ENCODE measurements at regions not wholly inside any gene's neighbourhood (a gene's known extent, or its start where the extent isn't known, plus 50 kb on each side); places are given as distances from the start of the nearest gene placed in this dataset.

DNA sequence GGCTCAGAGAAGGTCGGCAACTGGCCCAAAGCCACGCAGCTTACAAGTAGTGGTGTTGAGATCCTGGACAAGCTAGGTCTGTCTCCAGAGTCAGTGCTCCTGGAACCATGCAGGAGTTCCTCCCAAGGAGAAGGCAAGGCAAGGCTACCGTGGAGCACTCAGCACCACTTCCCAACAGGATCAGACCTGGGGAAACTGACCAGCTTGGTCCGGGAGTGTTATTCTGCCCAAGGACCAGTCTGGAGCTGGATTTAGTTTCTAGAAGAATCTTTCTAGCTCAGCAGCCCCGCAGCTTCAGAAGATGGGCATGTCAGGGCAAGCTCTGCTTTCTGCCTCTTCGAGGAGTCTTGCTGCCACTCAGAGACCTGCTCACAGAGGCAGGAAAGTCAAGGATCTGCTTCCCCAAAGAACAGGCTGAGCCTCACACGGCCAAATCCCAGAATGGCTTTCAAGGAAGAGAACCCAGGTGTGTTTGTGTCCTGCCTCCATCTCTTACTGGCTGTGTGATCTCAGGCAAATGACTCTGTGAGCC, 302.8 kb downstream of the MATN1 start:
- DNase-seq: no peak

DNA sequence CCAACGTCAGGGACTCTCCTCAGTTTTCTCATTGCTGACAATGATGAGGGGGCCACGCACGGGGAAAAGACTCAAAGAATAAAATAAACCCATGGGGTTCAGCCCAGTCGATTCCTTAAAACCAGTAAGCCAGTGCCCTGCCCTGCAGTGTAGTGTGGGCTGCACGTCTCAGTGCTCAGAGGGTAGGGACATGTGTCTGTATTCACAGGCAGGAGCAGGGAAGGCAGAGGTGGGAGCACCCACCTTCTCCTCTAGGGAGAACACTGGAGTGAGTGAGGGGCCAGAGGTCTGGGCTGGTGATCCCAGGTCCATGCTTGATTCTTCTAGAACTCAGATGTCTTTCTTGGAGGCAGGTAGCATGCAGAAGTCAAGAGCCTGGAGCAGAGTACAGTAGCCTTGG, 303.6 kb downstream of the MATN1 start:
- DNase-seq: no peak

DNA sequence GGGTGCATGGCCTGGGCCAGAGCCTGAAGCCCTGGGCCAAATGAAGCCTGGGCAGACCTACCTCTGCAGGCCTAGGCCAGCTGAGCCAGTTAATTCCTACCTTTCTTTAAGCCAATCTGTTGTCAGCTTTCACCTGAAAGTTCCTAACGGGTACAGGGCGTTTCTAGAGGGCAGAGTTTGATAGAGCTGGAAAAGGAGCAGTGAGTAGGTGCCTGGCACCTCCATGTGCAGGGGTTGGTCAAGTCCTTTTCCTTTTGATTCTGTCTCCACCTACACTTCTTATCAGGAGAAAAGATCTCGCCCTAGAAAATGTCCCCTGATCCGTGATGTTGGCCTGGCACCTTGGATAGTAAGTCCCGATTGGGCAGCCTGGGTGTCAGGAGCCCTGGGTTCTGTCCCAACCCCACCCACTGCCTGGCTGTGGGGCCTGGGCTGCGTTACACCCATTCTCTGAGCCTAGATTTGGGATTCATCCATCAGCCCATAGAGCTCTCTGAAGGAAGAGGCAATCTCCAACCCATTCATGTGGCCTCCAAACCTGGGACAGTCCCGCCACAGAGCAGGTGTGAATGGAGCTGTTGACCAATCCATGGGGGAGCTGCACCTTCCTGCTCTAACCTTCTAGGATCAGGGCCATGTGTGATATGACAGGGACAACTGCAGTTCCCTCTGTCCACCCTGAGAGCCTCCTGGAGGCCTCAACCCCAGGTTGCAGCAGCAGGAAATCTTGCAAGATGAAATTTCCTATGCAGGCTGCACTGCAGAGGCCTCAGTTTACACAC, 304.3 kb downstream of the MATN1 start:
- no peak for DNase-seq

DNA sequence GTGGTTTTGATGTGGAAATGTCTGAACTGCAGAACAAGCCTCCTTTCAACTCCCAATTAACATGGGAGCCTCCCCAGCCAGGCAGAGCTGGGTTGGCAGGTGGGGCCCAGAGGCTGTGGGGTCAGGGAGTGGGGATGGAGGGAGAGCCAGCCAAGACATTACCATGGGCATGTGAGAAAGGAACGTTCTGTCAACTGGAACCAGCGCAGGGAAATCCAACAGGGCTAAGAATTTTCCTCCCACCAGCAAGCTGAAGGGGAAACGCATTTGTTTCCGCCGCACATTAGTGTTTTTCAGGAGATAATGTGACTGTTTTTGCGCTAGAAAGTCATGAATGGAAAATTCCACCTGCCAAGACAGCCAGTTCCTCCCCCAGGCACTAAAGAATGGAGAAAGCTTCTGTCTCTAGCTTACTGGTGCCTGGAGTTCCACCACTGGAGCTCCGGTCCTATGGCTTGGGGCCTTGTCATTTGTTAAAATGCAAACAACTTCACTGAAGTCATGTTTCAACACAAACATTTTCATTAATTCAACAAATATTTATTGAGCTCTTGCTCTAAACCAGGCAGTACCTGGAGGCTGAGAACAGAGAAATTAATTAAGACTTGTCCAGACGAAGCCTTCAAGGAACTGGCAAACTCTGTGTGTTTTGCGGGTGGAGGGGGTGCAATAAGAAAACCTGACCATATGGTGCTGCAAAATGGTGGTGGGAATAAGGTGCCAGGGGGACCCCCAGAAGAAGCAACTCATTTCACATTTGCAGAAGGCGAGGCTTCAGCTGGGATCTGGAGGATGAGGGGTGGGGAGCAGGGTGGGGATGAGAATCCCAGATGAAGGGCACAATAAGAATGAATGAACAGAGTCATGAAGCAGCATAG, 305.1 kb downstream of the MATN1 start:
- peak in 2 of 3 donors; percentile 9 to 45 for DNase-seq

DNA sequence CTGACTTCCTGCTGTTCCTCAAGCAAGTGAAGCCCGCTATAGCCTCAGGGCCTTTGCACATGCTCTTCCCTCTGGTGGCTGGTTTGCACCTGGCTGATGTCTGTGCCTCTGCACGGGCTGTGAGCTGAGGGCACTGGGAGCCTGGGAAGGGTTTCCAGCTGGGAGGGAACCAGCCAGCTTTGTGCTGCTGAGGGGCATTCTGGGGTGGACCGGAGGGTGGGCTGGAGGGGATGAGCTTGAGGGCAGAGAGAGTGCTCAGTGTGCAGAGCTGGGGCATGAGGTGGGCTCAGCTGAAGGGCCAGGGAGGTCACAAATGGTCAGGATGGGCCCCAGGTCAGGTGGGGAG, 305.7 kb downstream of the MATN1 start:
- DNase-seq: no peak

DNA sequence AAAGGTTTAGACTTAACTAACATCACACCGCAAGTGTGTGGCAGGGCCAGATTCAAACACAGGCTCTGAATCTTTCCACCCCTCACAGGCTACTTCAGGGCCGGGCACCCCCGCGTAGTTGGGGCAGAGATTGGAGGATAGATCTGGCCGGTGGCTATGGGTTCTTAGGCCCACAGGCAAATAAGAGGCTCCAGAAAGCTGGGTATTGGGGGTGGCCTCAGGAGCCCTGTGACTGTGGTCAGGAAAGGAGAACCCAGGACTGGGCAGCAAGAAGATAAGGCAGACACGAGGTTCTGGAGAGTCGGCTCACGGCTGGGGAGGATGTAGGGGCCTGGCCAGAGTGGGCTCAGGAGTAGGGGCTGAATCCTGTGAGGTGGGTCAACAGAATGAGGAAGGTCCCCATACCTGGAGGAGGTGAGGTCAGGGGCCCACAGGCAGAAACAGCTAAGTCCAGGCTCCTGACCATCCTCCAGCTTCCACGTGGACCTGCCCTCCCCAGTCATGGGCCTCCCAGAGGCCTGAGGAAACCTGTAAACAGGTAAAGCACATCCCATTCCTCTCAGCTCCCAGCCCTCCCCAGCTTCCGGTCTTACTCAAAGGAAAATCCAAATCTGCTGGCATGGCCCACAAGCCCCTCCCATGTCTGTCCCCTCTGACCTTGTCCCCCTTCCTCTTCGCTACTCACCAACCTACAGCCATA, 306.2 kb downstream of the MATN1 start:
- no peak for DNase-seq

DNA sequence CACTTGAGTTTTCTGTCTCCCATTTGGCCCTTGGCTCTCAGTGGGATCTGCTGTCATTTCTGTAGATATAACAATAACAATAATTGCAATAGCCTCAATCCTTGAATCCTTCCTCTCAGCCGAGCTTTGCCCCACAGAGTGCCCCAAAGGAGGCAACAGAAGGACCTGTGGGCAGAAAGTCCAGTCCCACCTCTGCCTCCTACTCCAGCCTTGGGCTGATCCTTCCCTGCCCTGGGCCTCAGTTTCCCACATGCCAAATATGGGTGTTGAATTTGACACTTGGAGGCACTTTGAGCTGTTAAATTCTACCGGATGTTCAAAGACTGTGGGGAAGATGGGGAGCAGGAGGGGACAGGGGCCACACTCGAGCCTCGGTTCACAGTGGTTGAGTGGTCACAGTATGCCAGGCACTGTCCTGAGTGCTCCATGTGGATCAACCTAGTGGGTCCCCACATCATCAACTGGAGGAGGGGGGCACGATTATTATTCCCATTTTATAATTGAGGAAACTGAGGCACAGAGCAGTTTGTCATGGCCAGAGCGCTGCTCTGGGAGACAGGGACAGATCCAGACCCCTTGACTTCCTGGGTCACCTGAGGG, 307.1 kb downstream of the MATN1 start:
- no peak for DNase-seq

DNA sequence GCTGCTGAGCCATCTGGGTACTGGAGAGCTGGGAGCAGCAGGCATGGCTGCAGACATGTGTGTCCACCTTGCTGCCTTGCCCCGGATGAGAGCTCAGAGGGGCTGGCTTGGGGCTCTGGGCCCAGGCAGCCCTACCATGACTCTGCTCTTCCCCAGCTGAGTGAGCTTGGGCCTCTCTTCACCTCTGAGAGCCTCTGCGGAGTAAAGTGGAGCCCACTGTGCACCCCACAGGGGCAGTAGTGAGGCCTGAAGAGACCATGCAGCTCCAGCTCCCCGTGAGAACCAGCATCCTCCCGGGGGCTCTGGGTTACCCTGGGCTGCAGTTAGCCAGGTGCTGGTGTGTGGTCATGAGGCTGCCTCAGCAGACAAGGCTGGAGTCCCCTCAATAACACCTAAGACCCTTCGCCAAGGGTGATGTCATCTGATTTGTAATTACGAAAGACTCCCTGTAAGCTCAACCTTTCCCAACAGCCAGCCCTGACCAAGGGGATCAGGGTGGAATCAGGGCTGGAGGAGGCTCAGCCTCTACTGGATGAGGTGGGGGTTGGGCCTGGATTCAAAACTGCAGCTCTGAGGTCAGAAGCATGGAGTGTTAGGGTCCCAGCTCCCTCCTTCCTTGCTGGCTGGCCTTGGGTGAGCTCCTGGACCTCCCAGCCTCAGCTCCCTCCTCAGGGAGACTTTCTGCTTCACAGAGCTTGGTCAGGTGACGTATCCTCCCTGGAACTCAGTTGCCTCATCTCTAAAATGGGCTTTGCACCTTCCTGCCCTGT, 308.0 kb downstream of the MATN1 start:
- no peak for DNase-seq

DNA sequence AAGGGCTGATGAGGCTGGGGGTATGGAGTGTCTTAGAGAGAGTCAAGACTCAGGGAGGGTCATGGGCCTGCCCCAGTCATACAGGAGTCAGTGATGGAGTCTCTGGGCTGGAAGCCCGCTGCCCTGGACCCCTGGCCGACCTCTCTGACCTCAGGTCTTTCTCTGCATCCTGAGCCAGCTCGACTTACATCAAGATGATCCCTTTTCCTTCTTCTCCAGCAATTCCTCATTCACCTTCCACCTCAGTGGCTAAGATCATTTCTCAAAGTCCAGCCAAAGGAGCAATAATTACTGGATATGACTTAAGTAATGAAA, 308.6 kb downstream of the MATN1 start:
- DNase-seq: no peak

DNA sequence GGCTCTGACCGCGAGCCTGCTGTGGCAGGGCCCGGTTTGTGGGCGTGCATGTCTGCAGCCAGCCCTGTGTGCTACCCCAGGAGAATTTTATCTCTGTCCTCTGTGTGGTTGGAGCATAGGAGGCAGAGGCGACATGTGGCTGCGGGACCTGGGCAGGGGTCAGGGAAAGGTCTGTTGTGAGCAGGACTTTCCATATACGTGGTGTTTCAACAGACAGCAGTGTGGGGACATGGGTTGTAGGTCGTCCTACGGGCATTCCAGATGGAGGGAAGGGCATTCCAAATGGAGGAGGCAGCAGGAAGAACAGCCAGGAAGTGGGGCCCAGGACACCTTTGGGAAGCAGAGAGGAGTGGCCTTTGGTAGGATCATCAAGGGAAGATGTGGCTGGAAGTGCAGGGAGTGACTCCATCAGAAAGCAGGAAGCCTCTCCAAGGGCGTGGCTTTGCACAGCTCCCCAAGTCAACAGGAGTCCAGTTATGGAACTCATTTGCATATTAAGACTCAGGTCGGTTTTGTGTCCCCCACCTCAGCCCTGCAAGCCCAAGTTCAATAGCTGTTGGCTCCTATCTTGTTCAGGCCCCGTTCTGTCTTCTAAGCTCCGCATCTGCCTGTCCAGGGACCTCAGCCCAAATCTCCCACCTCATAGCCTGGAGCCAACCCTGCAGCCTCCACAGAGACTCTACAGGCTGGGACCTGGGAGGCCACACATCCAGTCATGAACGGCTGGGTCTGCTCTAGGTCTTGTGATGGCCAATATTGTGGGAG, 309.1 kb downstream of the MATN1 start:
- DNase-seq: no peak

DNA sequence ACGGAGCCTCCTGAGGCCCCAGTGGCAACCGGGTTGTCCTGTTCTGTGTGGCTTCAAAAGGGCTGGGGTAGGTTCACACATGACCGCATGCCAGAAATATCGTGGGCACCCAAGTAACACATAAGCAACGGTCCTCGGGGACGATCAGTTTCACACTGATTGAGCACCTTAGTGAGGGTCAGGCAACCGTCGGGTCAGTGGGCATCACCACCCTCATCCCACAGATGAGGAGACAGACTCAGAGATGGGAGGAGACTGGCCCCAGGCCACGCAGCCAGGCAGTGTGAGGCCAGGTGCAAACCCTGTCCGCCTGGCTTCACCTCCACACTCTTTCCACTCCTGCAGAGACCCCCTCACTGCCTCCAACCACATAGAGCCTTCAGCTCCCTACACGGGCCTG, 309.8 kb downstream of the MATN1 start:
- no peak for DNase-seq

DNA sequence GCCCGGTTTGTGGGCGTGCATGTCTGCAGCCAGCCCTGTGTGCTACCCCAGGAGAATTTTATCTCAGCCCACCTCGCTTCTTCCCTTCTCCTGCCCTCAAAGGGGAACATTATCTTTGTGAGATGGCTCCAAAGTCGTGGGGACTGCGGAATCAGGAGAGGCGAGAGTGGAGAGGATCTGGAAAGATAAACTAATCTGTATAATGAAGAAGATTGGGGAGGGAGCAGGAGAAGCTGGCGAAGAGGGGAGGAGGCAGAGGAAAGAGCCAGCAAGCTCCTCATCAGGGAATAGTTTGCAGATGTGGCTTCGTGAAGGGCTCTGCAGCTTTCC, 310.3 kb downstream of the MATN1 start:
- DNase-seq: no peak

DNA sequence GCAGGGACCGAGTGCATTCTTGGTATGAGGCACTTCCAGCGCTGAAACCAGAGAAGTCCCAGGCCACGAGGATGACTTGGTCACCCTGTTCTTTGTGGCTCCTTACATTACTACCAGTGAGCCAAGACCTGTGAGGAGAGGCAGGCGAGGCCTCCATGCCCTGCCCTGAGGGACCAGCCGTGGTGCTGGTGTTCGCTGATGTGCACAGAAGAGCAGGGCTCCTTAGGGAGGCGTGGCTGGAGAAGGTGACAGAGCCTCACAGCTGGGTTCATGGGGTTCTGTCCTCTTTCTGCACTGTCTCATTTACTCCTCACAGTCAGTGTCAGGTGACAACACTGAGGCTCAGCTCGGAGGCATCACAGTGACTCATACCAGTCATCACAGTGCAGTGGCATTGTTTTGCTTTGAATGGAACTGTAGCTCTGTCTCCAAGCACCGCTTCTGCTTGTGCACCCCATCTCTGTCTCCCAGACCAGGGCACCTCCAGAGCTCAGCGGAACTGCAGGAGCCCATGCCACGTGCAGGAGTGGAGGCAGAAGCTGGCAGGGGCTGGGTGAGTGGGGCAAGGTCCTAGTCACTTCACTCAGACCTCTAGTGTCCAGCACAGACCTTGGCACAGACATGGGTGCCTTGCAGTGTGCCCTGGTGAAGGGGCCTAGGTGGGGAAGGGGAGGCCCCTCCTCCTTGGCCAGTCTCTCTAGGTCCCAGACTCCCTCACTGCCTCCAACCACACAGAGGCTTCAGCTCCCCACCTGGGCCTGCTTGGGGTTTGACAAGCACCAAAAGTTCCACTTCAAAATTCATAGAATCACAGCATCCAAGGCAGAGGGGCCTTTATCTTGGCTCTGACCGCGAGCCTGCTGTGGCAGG, 310.9 kb downstream of the MATN1 start:
- no peak for DNase-seq

DNA sequence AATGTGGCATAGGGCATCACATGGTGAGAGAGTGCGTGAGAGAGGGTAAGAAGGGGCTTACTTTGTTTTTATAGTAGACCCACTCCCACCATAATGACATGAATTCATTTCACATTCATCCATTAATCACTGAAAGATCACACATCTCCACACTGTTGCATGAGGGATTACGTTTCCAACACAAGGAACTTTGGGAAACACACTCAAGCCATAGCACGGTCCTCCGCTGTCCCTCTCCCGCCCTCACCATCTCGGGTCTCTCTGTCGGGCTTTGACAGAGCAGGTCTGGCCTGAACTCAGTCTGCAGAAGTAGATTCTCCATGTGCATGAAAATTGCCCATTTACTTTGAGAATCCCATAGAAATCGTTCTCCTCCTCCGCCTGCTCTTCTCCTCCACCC, 312.2 kb downstream of the MATN1 start:
- DNase-seq: no peak

DNA sequence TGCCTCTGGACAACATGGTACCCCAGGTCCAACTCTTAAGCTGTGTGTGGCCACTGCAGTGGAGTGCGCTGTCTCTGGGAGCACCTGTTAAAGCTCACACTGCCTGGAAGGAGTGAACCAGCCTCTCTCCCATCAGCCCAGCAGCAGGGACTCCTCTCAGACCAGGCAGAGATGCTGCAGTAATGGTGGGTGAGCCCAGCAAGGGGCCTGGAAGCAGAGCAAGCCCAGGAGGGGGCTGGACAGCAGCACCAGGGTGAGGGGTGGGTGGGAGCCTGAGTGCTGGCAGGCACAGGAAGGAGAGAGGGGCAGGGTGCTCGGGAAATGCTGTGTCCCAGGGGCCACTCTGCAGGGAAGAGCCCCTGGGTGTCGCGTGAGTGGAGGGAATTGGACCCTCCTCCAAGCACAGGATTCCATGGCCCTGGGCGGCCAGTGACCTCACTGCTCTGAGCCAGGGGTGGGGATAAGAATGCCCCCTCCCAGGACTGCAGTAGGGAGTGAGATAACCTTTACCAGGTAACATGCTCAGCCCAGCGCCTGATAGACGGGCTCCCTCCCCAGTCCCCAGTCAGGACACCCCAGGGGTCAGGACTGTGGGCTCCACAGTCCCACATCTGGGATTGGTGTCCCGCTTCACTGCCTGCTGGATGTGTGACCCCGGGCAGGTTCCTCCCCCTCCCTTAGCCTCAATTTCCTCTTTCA, 313.1 kb downstream of the MATN1 start:
- no peak for DNase-seq

DNA sequence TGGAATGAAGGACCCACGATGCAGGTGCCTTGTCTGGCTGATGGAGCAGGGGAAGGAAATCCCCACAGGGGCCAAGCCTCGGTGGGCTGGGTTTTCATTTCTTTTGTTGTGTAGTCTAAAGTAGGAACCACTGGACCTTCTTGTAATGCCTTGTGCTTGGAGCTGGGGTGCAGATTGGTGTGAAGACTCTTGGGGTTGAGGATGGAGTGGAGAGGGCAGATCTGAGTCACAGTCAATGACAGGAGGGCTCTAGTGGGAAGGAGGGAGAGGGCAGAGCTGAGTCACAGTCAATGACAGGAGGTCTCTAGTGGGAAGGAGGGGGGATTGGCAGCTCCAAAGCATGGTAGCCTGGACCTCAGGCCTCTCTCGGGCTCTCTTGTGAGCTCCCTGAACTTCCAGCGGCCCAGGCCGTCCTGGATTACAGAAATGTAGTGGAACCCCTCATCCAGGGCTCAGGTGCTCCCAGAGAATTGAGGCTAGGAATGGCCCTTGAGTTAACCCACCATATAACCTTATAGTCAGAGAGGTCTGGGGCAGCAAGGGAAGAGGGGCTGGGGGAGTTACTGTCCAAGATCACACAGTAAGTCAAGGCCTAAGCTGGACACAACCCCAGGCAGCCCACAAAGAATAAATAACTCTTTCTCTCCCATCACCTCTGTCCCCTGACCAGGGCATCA, 313.8 kb downstream of the MATN1 start:
- no peak for DNase-seq

DNA sequence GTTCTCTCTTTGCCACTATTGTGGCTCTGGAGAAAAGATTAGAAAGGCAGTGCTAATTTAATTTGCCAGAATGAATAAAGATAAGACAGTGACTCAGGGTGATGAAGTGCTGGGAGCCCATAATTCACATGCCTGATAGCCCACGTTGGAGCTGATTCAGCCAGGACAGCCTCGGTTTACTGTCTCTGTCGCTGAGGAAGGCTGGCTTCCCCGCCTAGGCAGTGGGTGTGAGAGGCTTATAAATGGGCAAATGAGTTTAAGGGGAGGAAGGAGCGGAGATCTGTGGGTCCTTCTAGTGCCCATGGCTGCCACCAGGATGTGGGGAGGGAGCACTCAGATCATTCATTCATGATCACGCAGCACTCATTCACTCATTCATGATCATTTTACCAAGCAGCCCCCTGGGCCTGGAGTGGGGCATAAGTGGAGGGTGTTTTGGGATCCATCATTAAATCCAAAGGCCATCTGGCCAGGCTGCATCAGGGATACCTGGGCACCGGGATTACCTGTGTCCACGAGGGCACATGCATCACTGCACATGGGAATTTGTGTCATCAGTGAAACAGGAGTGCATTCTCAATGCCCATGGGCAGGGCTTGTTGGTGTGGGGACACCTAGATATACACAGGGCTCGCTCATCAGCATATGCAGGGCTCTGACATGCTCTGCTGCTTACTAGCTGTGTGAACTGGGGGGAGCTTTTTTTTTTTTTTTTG, 315.4 kb downstream of the MATN1 start:
- no peak for DNase-seq
